ENCODE measurements at regions not wholly inside any gene's neighbourhood (a gene's known extent, or its start where the extent isn't known, plus 50 kb on each side); places are given as distances from the start of the nearest gene placed in this dataset.

DNA sequence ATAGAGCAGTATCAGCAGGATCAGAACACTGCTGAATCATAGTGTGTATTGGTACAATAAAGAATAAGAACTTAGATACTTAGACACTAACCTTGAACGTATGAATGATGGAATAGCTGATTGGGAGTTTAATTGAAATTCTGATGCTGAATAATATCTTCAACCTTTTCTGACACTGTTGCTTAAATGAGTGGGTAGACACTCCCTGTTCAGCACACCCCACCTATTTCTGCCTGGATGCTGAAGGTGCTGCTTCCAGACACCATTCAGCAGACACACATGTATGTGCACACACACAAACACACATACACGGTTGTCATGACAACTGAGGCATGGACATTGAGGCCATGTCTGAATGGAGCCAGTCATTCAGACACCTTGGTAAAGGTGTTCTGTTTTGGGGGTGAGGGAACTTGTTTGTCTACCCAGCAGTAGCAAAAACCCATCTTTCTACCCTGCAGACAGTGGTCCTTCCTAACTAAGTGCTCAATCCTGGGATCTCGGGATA, 54.3 kb downstream of the TMEM215 start:
- Histone ChIP-seq H3K36me3 (ENCODE audit: control insufficient read depth, insufficient read depth, low read length) (no peaks in the 10 kb centered on the region), H3K4me1 (ENCODE audit: control insufficient read depth, insufficient read depth, low read length) (no peaks in the 10 kb centered on the region), H3K27ac (ENCODE audit: low read length) (no peak overlapping the region), H3K27me3 (ENCODE audit: control insufficient read depth, insufficient read depth, low read length) (no peaks in the 10 kb centered on the region), H3K9me3 (ENCODE audit: control insufficient read depth, insufficient read depth, low read length) (no peaks in the 10 kb centered on the region), H3K4me3 (ENCODE audit: low read length) (no peak overlapping the region)
- no CpG with 5 or more reads among the region's 3 CpGs for WGBS (ENCODE audit: insufficient coverage, insufficient read length)
- no peak for DNase-seq (ENCODE audit: low read depth, low spot score)

DNA sequence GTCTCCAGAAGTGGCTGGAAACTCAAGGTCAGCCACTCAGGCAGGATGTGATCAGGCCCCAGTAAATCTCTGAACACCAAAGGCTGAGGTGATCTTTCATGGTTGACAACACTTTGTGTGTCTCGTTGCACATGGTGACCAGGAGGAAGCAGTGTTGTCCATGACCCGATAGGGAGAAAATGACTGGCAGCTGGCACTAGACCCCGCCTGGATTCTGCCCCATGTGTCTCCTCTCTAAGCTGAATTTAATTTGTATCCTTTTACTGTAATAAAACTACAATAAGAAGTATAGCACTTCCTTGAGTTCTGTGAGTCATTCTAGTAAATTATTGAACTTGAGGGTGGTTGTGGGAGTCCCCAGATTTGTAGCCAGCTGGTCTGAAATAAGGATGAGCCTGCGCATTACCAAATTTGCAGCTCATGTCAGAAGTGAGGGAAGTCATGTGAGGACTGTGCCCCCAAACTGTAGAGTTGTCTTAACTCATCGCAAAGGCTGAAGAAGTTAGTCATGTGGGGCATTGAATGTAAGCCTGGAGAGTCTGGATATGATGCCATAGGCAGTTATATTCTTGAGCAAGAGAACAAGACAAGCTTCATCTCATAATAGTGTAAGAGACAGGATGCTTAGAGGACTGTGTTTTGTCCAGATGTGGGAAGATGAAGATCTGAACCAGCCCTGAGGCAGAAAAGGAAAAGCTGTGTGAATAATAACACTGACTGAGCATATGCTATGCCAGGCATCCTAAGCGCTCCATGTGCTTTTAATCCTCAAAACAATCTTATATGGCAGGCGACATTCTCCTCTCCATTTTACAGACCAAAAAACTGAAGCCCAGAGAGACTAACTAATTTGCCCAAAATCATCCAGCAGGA, 55.9 kb downstream of the TMEM215 start:
- Histone ChIP-seq H3K27me3 (ENCODE audit: control insufficient read depth, insufficient read depth, low read length) (no peaks in the 10 kb centered on the region), H3K36me3 (ENCODE audit: control insufficient read depth, insufficient read depth, low read length) (no peaks in the 10 kb centered on the region), H3K27ac (ENCODE audit: low read length) (no peak overlapping the region), H3K9me3 (ENCODE audit: control insufficient read depth, insufficient read depth, low read length) (no peaks in the 10 kb centered on the region), H3K4me1 (ENCODE audit: control insufficient read depth, insufficient read depth, low read length) (no peaks in the 10 kb centered on the region), H3K4me3 (ENCODE audit: low read length) (no peak overlapping the region)
- WGBS (ENCODE audit: insufficient coverage, insufficient read length): no CpG with 5 or more reads among the region's 7 CpGs
- DNase-seq (ENCODE audit: low read depth, low spot score): no peak

DNA sequence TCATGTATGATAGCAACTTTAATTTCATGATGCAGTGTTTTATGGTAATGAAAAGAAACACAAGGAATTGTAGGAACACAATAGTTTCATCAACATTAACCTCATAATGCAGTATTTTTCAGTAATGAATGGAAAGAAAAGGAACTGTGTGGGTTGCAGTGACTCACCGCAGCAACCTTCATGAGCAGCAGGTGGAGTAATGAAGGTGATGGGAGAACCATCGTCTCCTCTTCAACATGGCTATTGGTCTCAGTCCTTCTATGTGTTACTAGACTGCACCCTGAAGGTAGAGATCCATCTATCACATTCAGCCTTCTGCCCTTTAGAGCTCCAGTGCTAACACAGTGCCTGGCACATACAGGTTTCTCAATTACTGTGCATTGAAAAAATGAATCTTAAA, 58.0 kb downstream of the TMEM215 start:
- Histone ChIP-seq H3K27me3 (ENCODE audit: control insufficient read depth, insufficient read depth, low read length) (no peaks in the 10 kb centered on the region), H3K4me1 (ENCODE audit: control insufficient read depth, insufficient read depth, low read length) (no peaks in the 10 kb centered on the region), H3K4me3 (ENCODE audit: low read length) (no peak overlapping the region), H3K27ac (ENCODE audit: low read length) (no peak overlapping the region), H3K9me3 (ENCODE audit: control insufficient read depth, insufficient read depth, low read length) (no peaks in the 10 kb centered on the region), H3K36me3 (ENCODE audit: control insufficient read depth, insufficient read depth, low read length) (no peaks in the 10 kb centered on the region)
- no CpG with 5 or more reads among the region's 2 CpGs for WGBS (ENCODE audit: insufficient coverage, insufficient read length)
- peak; percentile 5 for DNase-seq (ENCODE audit: low read depth, low spot score)

DNA sequence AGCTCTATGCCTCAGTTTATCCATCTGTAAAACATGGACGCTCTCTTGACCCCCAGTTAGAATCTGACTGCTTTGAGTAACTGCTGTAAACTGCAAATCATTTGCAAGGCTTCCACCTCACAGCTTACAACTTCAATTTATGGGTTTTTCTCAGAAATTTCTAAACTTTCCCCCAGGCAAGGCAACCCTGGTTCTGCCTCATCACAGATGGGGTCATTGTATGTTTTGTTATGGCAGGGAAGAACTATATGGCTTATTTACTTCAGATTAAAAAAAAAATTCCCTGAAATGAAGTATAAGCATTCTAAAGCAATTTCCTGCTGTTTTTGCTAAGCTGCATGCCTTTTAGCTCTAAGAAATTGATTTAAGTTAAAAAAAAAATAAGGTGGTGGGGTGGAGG, 60.0 kb downstream of the TMEM215 start:
- Histone ChIP-seq H3K36me3 (ENCODE audit: control insufficient read depth, insufficient read depth, low read length) (no peaks in the 10 kb centered on the region), H3K4me1 (ENCODE audit: control insufficient read depth, insufficient read depth, low read length) (no peaks in the 10 kb centered on the region), H3K27ac (ENCODE audit: low read length) (no peak overlapping the region), H3K27me3 (ENCODE audit: control insufficient read depth, insufficient read depth, low read length) (no peaks in the 10 kb centered on the region), H3K9me3 (ENCODE audit: control insufficient read depth, insufficient read depth, low read length) (no peaks in the 10 kb centered on the region), H3K4me3 (ENCODE audit: low read length) (no peak overlapping the region)
- WGBS (ENCODE audit: insufficient coverage, insufficient read length): no CpG with 5 or more reads among the region's 1 CpG
- no peak for DNase-seq (ENCODE audit: low read depth, low spot score)

DNA sequence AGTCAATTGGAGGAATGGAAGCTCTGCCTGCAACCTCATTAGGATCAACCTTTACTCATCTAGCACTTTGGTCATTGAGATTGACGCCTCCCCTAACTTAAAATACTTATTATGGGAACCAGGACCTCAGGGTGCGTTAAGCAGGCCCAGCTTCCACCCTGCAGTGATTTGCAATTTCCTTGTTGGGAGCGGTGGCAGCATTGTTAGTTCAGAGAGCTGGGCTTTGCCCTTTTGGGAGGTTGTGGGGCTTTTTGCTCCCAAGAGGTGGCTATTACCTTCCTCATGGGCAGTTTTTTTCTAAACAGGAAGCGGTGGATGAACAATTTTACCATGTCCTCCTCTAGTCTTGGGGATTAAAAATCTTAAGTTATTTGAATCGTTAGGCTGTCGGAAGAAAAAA, 60.9 kb downstream of the TMEM215 start:
- no peaks in the 10 kb centered on the region for H3K9me3 ChIP-seq (ENCODE audit: control insufficient read depth, insufficient read depth, low read length)
- H3K4me3 ChIP-seq (ENCODE audit: low read length): no peak overlapping the region
- DNase-seq (ENCODE audit: low read depth, low spot score): no peak
- H3K27ac ChIP-seq (ENCODE audit: low read length): no peak overlapping the region
- WGBS (ENCODE audit: insufficient coverage, insufficient read length): no CpG with 5 or more reads among the region's 6 CpGs
- no peaks in the 10 kb centered on the region for H3K36me3 ChIP-seq (ENCODE audit: control insufficient read depth, insufficient read depth, low read length)
- H3K27me3 ChIP-seq (ENCODE audit: control insufficient read depth, insufficient read depth, low read length): no peaks in the 10 kb centered on the region
- no peaks in the 10 kb centered on the region for H3K4me1 ChIP-seq (ENCODE audit: control insufficient read depth, insufficient read depth, low read length)

DNA sequence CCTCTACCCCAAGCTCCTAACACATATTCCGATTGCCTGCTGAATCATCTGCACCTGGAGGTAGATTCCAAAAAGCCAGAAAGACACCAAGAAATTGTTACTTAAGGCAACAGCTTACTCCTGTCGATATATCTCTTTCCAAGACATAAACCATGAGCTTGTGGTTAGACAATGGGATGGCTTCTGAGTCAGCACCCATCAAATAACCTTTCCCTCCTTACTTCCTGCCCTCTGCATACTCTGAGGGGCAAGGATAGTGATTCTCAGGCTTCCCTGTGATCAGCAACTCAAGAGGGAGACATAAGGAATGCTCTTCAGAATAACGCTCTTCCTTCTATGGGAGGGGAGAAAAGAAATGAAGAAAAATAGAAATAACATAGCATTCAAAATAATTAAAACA, 70.9 kb downstream of the TMEM215 start:
- Histone ChIP-seq H3K4me3 (ENCODE audit: low read length) (no peak overlapping the region), H3K27me3 (ENCODE audit: control insufficient read depth, insufficient read depth, low read length) (no peaks in the 10 kb centered on the region), H3K9me3 (ENCODE audit: control insufficient read depth, insufficient read depth, low read length) (no peaks in the 10 kb centered on the region), H3K27ac (ENCODE audit: low read length) (no peak overlapping the region), H3K36me3 (ENCODE audit: control insufficient read depth, insufficient read depth, low read length) (no peaks in the 10 kb centered on the region), H3K4me1 (ENCODE audit: control insufficient read depth, insufficient read depth, low read length) (no peaks in the 10 kb centered on the region)
- DNase-seq (ENCODE audit: low read depth, low spot score): no peak
- no CpG with 5 or more reads among the region's 3 CpGs for WGBS (ENCODE audit: insufficient coverage, insufficient read length)

DNA sequence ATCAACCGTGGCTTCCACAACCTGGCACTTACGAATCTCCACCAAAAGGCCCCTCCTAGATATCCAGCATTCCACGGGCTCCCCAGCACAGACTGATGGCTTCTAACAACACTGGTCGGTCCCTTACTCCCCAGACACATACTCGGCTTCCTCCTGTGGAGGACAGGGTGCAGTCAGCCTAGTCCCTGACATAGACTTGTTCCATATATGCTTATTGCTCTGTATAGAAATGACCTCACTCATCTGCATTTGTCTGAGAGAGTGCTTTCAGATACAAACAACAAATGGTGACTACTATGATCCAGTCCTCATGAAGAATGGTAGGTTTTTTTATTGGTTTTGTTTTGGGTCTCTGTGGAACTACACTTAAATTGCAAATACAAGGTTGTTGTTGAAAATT, 72.4 kb downstream of the TMEM215 start:
- no peak for DNase-seq (ENCODE audit: low read depth, low spot score)
- no CpG with 5 or more reads among the region's 5 CpGs for WGBS (ENCODE audit: insufficient coverage, insufficient read length)
- H3K4me1 ChIP-seq (ENCODE audit: control insufficient read depth, insufficient read depth, low read length): no peaks in the 10 kb centered on the region
- H3K4me3 ChIP-seq (ENCODE audit: low read length): no peak overlapping the region
- no peaks in the 10 kb centered on the region for H3K9me3 ChIP-seq (ENCODE audit: control insufficient read depth, insufficient read depth, low read length)
- H3K27ac ChIP-seq (ENCODE audit: low read length): no peak overlapping the region
- no peaks in the 10 kb centered on the region for H3K27me3 ChIP-seq (ENCODE audit: control insufficient read depth, insufficient read depth, low read length)
- H3K36me3 ChIP-seq (ENCODE audit: control insufficient read depth, insufficient read depth, low read length): no peaks in the 10 kb centered on the region

DNA sequence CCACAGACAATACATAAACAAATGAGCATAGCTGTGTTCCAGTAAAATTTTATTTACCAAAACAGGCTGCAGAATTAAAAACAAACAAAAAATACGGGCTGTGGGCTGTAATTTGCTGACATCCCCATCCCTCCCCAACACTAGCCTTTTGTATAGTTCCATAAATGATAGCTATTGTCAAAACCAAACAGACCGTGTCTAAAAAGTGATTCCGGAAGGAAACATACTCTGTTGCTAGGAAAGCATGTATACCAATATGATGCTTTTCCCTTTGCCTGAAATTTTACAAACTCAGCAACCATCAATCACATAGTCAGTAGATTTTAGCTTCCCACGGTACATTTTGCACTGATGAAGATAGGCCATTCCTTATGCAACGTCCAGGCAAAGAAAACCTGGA, 80.0 kb downstream of the TMEM215 start:
- no CpG with 5 or more reads among the region's 5 CpGs for WGBS (ENCODE audit: insufficient coverage, insufficient read length)
- H3K27ac ChIP-seq (ENCODE audit: low read length): no peak overlapping the region
- H3K36me3 ChIP-seq (ENCODE audit: control insufficient read depth, insufficient read depth, low read length): no peaks in the 10 kb centered on the region
- no peaks in the 10 kb centered on the region; the same call in 1 of the 2 replicates for H3K4me1 ChIP-seq (ENCODE audit: control insufficient read depth, insufficient read depth, low read length)
- DNase-seq (ENCODE audit: low read depth, low spot score): no peak
- no peaks in the 10 kb centered on the region; the same call in 1 of the 2 replicates for H3K9me3 ChIP-seq (ENCODE audit: control insufficient read depth, insufficient read depth, low read length)
- no peak overlapping the region for H3K4me3 ChIP-seq (ENCODE audit: low read length)
- H3K27me3 ChIP-seq (ENCODE audit: control insufficient read depth, insufficient read depth, low read length): no peaks in the 10 kb centered on the region

DNA sequence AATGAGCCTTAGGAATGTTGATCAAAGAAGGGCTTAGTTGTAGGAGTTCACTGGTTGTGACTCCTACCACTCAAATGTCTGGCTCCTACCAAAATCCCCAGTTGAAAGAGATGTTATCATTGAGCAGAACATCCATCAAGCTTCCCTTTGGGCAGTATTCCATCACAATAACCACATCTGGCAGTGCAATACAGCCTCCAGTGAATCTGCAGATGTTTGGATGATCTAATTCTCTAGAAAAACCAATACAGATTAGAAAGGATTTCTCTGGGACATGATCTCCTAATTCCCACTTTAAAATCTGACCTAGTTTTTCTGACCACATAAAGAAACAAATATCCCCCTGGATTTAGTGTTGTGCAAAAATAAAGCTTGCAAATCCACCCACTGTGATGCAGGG, 81.6 kb downstream of the TMEM215 start:
- Histone ChIP-seq H3K36me3 (ENCODE audit: control insufficient read depth, insufficient read depth, low read length) (no peaks in the 10 kb centered on the region), H3K27me3 (ENCODE audit: control insufficient read depth, insufficient read depth, low read length) (no peaks in the 10 kb centered on the region)
- DNase-seq (ENCODE audit: low read depth, low spot score): no peak

DNA sequence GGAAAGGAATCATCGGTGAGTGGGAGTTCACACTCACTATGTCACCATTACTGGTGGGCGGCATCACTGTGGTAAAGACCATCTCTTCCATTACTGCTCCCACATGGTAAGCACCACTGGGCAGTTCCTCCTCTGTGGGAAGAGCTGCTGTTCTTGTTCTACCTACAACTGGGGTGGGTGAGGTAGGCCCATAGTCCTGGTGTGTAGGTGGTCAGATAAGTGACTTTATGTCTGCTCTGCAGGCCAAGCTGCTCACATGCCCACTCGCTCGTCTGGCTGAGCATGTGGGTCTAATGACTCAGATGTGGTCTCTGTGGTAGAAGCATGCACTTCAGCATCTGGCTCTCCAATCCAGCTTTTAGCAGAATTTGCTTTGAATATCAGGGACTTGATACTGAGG, 82.9 kb downstream of the TMEM215 start:
- Histone ChIP-seq H3K27me3 (ENCODE audit: control insufficient read depth, insufficient read depth, low read length) (no peaks in the 10 kb centered on the region), H3K4me1 (ENCODE audit: control insufficient read depth, insufficient read depth, low read length) (no peaks in the 10 kb centered on the region; the same call in 1 of the 2 replicates), H3K4me3 (ENCODE audit: low read length) (no peak overlapping the region), H3K36me3 (ENCODE audit: control insufficient read depth, insufficient read depth, low read length) (no peaks in the 10 kb centered on the region), H3K27ac (ENCODE audit: low read length) (no peak overlapping the region), H3K9me3 (ENCODE audit: control insufficient read depth, insufficient read depth, low read length) (no peaks in the 10 kb centered on the region; the same call in 1 of the 2 replicates)
- WGBS (ENCODE audit: insufficient coverage, insufficient read length): no CpG with 5 or more reads among the region's 4 CpGs
- no peak for DNase-seq (ENCODE audit: low read depth, low spot score)

More for the DNA sequence above, 81.6 kb downstream of the TMEM215 start:
- no peaks in the 10 kb centered on the region; the same call in 1 of the 2 replicates for H3K4me1 ChIP-seq (ENCODE audit: control insufficient read depth, insufficient read depth, low read length)
- no peak overlapping the region for H3K27ac ChIP-seq (ENCODE audit: low read length)
- no peaks in the 10 kb centered on the region; the same call in 1 of the 2 replicates for H3K9me3 ChIP-seq (ENCODE audit: control insufficient read depth, insufficient read depth, low read length)
- no peak overlapping the region for H3K4me3 ChIP-seq (ENCODE audit: low read length)

DNA sequence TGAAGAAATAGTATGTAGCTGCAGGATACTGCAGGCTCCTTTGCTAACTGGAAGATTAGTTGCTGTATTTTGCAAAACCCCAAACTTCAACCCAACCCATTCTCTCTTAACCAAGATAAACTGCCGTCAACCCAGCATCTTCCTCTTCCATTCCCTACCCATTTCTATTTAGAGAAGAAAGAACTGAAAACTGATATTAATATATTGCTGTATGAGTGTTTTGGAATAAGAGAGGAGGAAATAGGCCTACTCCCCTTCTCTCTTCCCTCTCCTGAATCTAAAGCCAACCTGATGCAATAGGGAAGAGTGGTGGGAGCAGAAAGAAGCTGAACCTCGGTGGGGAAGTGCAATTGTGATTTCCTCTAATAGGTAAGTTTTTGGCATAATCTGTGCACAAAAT, 83.7 kb downstream of the TMEM215 start:
- DNase-seq (ENCODE audit: low read depth, low spot score): no peak
- Histone ChIP-seq H3K4me1 (ENCODE audit: control insufficient read depth, insufficient read depth, low read length) (no peaks in the 10 kb centered on the region; the same call in 1 of the 2 replicates), H3K27me3 (ENCODE audit: control insufficient read depth, insufficient read depth, low read length) (no peaks in the 10 kb centered on the region), H3K36me3 (ENCODE audit: control insufficient read depth, insufficient read depth, low read length) (no peaks in the 10 kb centered on the region), H3K27ac (ENCODE audit: low read length) (no peak overlapping the region), H3K4me3 (ENCODE audit: low read length) (no peak overlapping the region), H3K9me3 (ENCODE audit: control insufficient read depth, insufficient read depth, low read length) (no peaks in the 10 kb centered on the region; the same call in 1 of the 2 replicates)
- no CpG with 5 or more reads among the region's 2 CpGs for WGBS (ENCODE audit: insufficient coverage, insufficient read length)

Measured in iPS DF 6.9 (cell line).